ENCODE measurements at regions not wholly inside any gene's neighbourhood (a gene's known extent, or its start where the extent isn't known, plus 50 kb on each side); places are given as distances from the start of the nearest gene placed in this dataset.

DNA sequence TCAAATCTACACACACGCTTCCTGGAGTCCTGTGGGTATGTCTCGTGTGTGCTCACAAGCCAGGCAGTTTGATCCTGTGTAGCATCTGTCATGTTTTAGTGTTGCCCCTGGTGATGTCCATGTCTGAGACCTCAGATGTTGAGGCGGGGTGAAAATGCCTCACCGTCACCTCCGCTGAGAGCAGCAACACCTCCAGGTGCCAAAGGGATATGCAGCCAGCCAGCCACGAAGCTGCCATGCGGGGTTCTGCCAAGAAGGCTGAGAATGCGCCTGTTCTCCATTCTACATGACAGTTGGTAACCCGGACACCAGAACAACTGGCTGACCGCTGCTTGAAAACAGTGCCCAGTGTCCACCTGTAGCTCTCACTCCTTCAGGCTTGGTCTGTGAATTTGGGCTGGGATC is 253.8 kb downstream of the TLE3 start:
- no peak for TF ChIP-seq EP300 (IDR thresholded peaks at IDR 0.05)
- TF ChIP-seq, protein P1, sequence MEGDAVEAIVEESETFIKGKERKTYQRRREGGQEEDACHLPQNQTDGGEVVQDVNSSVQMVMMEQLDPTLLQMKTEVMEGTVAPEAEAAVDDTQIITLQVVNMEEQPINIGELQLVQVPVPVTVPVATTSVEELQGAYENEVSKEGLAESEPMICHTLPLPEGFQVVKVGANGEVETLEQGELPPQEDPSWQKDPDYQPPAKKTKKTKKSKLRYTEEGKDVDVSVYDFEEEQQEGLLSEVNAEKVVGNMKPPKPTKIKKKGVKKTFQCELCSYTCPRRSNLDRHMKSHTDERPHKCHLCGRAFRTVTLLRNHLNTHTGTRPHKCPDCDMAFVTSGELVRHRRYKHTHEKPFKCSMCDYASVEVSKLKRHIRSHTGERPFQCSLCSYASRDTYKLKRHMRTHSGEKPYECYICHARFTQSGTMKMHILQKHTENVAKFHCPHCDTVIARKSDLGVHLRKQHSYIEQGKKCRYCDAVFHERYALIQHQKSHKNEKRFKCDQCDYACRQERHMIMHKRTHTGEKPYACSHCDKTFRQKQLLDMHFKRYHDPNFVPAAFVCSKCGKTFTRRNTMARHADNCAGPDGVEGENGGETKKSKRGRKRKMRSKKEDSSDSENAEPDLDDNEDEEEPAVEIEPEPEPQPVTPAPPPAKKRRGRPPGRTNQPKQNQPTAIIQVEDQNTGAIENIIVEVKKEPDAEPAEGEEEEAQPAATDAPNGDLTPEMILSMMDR (IDR thresholded peaks at IDR 0.05): no peak

All from gastroesophageal sphincter (tissue), 3 donors.